Panc1 (cell line): ENCODE measurements at regions not wholly inside any gene's neighbourhood (a gene's known extent, or its start where the extent isn't known, plus 50 kb on each side); places are given as distances from the start of the nearest gene placed in this dataset.

Source experiments
- ATAC-seq: fragments of 200-7000 bp; cut with Tn5 transposase; 2 replicates; pipeline ENCODE4 v1.9.1; 2020; ENCODE audit warnings: mild to moderate bottlenecking, moderate library complexity
- BruUV-seq: library from RNA; stranded (reverse); fragments of 400-500 nt; replicated peaks from 2 replicates; lab custom pipeline; 2021; lab: Mats Ljungman, UMichigan
- CTCF ChIA-PET: fragments of 300-600 bp; sonication (Branson Sonifier 250); formaldehyde crosslinking; loops from one replicate; lab custom pipeline; 2022; ENCODE audit warnings: antibody characterized with exemption; lab: Charles Lee
- POLR2A ChIA-PET: fragments of 300-600 bp; sonication (Branson Sonifier 250); formaldehyde crosslinking; loops from one replicate; lab custom pipeline; 2022; ENCODE audit warnings: antibody characterized with exemption; lab: Charles Lee
- DNase-seq: peaks from one replicate; pipeline ENCODE4 v3.0.0-alpha.2; 2010; ENCODE audit warnings: low read depth, low spot score
- H3K27ac ChIP-seq: 2 replicates; pipeline ENCODE4 v1.5.1; 2011; ENCODE audit warnings: mild to moderate bottlenecking, low read length, inconsistent platforms
- H3K27me3 ChIP-seq: fragments of 200-500 bp; sonication (Bioruptor generic); 2 replicates; pipeline ENCODE4 v1.6.0; 2014; ENCODE audit warnings: low read length, inconsistent platforms; ENCODE audit not compliant: control insufficient read depth, insufficient read depth
- H3K36me3 ChIP-seq: fragments of 200-500 bp; sonication (Bioruptor generic); 2 replicates; pipeline ENCODE4 v1.5.1; 2014; ENCODE audit warnings: inconsistent platforms, mild to moderate bottlenecking, low read length, moderate library complexity; ENCODE audit not compliant: control insufficient read depth, insufficient read depth
- H3K4me1 ChIP-seq: 2 replicates; pipeline ENCODE4 v1.5.1; 2011; ENCODE audit warnings: inconsistent platforms, mild to moderate bottlenecking, low read length, moderate library complexity; ENCODE audit not compliant: control insufficient read depth, insufficient read depth
- H3K4me3 ChIP-seq, 2 experiments: 2 replicates each; pipeline ENCODE4 v1.5.1; 2011 to 2012; ENCODE audit warnings: low read depth in 2 of 2, low read length in 2 of 2, mild to moderate bottlenecking in 2 of 2, inconsistent platforms in 1 of 2, moderate library complexity in 1 of 2
- H3K9me3 ChIP-seq: fragments of 200-500 bp; sonication (Bioruptor generic); 2 replicates; pipeline ENCODE4 v1.5.1; 2014; ENCODE audit warnings: low read depth, mild to moderate bottlenecking, inconsistent platforms, low read length, moderate library complexity; ENCODE audit not compliant: control insufficient read depth, insufficient read depth
- POLR2AphosphoS5 ChIP-seq: IDR thresholded peaks from 2 replicates; pipeline ENCODE4 v1.6.1; 2012; ENCODE audit warnings: mild to moderate bottlenecking, low read depth, low read length, moderate library complexity
- SIN3A ChIP-seq: IDR thresholded peaks from 2 replicates; pipeline ENCODE4 v1.6.1; 2012; ENCODE audit warnings: low read depth, mild to moderate bottlenecking, low read length, moderate library complexity, borderline replicate concordance; ENCODE audit not compliant: insufficient read depth
- TCF7L2 ChIP-seq: IDR thresholded peaks from 2 replicates; pipeline ENCODE4 v1.6.1; 2011; ENCODE audit warnings: mild to moderate bottlenecking, low read depth, low read length, inconsistent platforms
- in situ Hi-C: cut with HindIII; loops from 2 replicates; pipeline ENCODE4 v1.10.0; 2016; ENCODE audit warnings: low sequenced_read_pairs, low pct_unique_long_range_greater_than_20kb
- intact Hi-C: fragments of 100-400 bp; cut with micrococcal nuclease; formaldehyde crosslinking; loops from one replicate; pipeline ENCODE4 v1.10.0; 2022; ENCODE audit not compliant: unreplicated experiment
- TF ChIP-seq, protein P1 (sequence below), 2 experiments: IDR thresholded peaks; 2 replicates each; pipeline ENCODE4 v1.6.1; 2011 to 2012; ENCODE audit warnings: low read depth in 2 of 2, control low read depth in 1 of 2, low read length in 1 of 2, mild to moderate bottlenecking in 1 of 2, moderate library complexity in 1 of 2; ENCODE audit not compliant: insufficient read depth in 1 of 2
- TF ChIP-seq, protein P2 (sequence below): fragments of 450-650 bp; IDR thresholded peaks from 2 replicates; pipeline ENCODE4 v1.5.1; 2017; ENCODE audit warnings: mild to moderate bottlenecking

DNA sequence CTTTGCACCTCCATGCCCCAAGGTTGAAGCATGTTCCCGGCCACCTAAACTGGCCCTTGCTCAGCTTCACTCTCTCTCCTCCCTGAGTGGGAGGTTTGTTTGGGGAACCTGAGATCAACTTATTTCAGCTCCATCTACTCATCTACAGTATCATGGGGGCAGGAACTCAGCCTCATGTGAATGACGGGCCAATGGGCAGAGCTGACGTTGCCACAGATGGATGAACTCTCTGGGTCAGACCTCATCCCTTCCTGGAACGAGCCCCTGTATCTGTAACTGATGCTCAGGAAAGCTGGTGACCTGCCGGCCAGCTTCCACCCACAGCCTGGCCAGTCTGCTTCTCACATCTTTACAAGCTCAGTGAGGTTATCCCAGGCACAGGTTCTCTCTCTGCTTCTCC, 369.6 kb downstream of the IRX2 start:
- Histone ChIP-seq H3K9me3 (no peaks in the 10 kb centered on the region), H3K4me3 (no peak overlapping the region), H3K36me3 (no peaks in the 10 kb centered on the region), H3K4me1 (no peaks in the 10 kb centered on the region), H3K27ac (no peak overlapping the region), H3K27me3 (peaks cover 9% of the 10 kb centered on the region)
- BruUV-seq, result no TSS peak
- no peak for ATAC-seq
- no peak for DNase-seq
- TF ChIP-seq, protein P1, sequence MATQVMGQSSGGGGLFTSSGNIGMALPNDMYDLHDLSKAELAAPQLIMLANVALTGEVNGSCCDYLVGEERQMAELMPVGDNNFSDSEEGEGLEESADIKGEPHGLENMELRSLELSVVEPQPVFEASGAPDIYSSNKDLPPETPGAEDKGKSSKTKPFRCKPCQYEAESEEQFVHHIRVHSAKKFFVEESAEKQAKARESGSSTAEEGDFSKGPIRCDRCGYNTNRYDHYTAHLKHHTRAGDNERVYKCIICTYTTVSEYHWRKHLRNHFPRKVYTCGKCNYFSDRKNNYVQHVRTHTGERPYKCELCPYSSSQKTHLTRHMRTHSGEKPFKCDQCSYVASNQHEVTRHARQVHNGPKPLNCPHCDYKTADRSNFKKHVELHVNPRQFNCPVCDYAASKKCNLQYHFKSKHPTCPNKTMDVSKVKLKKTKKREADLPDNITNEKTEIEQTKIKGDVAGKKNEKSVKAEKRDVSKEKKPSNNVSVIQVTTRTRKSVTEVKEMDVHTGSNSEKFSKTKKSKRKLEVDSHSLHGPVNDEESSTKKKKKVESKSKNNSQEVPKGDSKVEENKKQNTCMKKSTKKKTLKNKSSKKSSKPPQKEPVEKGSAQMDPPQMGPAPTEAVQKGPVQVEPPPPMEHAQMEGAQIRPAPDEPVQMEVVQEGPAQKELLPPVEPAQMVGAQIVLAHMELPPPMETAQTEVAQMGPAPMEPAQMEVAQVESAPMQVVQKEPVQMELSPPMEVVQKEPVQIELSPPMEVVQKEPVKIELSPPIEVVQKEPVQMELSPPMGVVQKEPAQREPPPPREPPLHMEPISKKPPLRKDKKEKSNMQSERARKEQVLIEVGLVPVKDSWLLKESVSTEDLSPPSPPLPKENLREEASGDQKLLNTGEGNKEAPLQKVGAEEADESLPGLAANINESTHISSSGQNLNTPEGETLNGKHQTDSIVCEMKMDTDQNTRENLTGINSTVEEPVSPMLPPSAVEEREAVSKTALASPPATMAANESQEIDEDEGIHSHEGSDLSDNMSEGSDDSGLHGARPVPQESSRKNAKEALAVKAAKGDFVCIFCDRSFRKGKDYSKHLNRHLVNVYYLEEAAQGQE (IDR thresholded peaks at IDR 0.05; ENCODE audit: insufficient read depth in 1 of 2, low read depth in 2 of 2, low read length in 1 of 2), result no peak
- TF ChIP-seq, protein P2, sequence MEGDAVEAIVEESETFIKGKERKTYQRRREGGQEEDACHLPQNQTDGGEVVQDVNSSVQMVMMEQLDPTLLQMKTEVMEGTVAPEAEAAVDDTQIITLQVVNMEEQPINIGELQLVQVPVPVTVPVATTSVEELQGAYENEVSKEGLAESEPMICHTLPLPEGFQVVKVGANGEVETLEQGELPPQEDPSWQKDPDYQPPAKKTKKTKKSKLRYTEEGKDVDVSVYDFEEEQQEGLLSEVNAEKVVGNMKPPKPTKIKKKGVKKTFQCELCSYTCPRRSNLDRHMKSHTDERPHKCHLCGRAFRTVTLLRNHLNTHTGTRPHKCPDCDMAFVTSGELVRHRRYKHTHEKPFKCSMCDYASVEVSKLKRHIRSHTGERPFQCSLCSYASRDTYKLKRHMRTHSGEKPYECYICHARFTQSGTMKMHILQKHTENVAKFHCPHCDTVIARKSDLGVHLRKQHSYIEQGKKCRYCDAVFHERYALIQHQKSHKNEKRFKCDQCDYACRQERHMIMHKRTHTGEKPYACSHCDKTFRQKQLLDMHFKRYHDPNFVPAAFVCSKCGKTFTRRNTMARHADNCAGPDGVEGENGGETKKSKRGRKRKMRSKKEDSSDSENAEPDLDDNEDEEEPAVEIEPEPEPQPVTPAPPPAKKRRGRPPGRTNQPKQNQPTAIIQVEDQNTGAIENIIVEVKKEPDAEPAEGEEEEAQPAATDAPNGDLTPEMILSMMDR, result no peak
- TF ChIP-seq TCF7L2 (no peak), SIN3A (no peak), POLR2AphosphoS5 (no peak)
- in situ Hi-C loops, result no loop called here
- POLR2A ChIA-PET, result no interaction called here
- CTCF ChIA-PET, result no interaction called here
- intact Hi-C loops, result no loop called here

DNA sequence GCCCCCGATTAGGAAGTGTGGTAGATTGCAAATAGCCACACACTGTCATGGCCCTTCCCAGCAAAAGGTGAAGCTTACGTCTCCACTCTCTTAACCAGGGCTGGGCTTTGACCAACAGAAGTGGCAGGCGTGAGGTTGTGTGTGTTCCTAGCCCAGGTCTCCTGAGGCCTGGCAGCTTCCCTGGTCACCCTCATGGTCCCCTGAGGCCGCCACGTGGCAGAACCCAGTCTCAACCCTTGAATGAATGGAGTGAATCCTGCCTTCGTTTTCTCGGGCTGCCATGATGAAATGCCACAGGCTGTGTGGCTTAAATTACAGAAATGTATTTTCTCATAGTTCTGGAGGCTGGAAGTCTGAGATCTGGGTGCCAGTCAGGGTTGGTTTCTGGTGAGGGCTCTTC, 370.4 kb downstream of the IRX2 start:
- CTCF ChIA-PET, result no interaction called here
- POLR2A ChIA-PET, result no interaction called here
- TF ChIP-seq, protein P1 (IDR thresholded peaks at IDR 0.05; ENCODE audit: insufficient read depth in 1 of 2, low read depth in 2 of 2, low read length in 1 of 2), result no peak
- TF ChIP-seq SIN3A, result no peak
- TF ChIP-seq TCF7L2, result no peak
- TF ChIP-seq, protein P2, result no peak
- TF ChIP-seq POLR2AphosphoS5, result no peak

More for the DNA sequence above, 370.4 kb downstream of the IRX2 start:
- in situ Hi-C loops (no loop called here), intact Hi-C loops (no loop called here)
- Histone ChIP-seq H3K4me1 (no peaks in the 10 kb centered on the region), H3K27ac (no peak overlapping the region), H3K27me3 (peaks cover 5% of the 10 kb centered on the region; the same call in 1 of the 2 replicates), H3K9me3 (no peaks in the 10 kb centered on the region), H3K36me3 (no peaks in the 10 kb centered on the region), H3K4me3 (no peak overlapping the region)
- ATAC-seq, result no peak
- BruUV-seq, result no TSS peak
- DNase-seq, result no peak
